ENCODE measurements at regions not wholly inside any gene's neighbourhood (a gene's known extent, or its start where the extent isn't known, plus 50 kb on each side); places are given as distances from the start of the nearest gene placed in this dataset.

DNA sequence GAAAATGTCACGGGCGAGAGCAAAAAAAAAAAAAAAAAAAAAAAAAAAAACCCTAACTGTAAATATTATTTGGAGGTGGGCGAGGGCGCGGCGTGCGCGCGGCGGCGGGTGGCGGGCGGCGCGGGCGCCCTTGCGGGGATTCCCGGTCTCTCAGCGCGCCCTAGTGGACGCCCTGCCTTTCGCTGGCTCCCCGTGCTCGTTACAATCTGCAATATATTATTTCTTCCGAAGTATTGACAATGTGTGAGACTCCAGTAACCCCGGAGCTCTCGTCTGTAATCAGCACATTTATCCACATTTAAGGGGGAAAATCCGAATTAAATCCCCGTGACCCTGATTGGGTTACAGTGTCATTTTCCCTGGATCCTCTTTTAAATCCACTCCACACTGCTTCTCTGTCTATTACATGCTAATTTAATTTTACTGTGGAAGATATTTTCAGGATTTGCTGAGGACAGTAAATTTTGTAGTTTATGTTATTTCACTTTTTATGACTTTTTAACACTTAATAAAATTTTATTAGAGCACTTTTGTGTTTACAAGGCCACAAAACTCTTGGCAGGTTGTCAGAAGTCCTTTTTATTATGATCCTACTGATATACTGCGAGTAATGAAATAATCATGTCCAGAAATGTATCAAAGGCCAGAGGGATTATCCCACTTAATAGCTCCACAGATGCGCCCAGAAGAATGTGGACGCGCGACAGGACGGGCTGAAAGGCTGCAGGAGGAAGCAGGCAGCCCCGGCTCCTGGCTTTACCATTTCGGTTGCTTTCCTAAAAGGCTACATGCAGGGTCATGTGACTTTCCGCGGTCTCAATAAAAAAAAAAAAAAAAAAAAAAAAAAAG is 369.1 kb downstream of the MTX2 start (continued):
- TF ChIP-seq, protein P1, sequence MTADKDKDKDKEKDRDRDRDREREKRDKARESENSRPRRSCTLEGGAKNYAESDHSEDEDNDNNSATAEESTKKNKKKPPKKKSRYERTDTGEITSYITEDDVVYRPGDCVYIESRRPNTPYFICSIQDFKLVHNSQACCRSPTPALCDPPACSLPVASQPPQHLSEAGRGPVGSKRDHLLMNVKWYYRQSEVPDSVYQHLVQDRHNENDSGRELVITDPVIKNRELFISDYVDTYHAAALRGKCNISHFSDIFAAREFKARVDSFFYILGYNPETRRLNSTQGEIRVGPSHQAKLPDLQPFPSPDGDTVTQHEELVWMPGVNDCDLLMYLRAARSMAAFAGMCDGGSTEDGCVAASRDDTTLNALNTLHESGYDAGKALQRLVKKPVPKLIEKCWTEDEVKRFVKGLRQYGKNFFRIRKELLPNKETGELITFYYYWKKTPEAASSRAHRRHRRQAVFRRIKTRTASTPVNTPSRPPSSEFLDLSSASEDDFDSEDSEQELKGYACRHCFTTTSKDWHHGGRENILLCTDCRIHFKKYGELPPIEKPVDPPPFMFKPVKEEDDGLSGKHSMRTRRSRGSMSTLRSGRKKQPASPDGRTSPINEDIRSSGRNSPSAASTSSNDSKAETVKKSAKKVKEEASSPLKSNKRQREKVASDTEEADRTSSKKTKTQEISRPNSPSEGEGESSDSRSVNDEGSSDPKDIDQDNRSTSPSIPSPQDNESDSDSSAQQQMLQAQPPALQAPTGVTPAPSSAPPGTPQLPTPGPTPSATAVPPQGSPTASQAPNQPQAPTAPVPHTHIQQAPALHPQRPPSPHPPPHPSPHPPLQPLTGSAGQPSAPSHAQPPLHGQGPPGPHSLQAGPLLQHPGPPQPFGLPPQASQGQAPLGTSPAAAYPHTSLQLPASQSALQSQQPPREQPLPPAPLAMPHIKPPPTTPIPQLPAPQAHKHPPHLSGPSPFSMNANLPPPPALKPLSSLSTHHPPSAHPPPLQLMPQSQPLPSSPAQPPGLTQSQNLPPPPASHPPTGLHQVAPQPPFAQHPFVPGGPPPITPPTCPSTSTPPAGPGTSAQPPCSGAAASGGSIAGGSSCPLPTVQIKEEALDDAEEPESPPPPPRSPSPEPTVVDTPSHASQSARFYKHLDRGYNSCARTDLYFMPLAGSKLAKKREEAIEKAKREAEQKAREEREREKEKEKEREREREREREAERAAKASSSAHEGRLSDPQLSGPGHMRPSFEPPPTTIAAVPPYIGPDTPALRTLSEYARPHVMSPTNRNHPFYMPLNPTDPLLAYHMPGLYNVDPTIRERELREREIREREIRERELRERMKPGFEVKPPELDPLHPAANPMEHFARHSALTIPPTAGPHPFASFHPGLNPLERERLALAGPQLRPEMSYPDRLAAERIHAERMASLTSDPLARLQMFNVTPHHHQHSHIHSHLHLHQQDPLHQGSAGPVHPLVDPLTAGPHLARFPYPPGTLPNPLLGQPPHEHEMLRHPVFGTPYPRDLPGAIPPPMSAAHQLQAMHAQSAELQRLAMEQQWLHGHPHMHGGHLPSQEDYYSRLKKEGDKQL (CRISPR knock-in tag; IDR thresholded peaks at IDR 0.05; ENCODE audit: low read depth), result no peak
- TF ChIP-seq GATA4 (IDR thresholded peaks at IDR 0.05; ENCODE audit: borderline replicate concordance, low read depth), result no peak
- no peak for TF ChIP-seq ZBTB42 (CRISPR knock-in tag; IDR thresholded peaks at IDR 0.05)
- TF ChIP-seq IRF2 (CRISPR knock-in tag; IDR thresholded peaks at IDR 0.05), result no peak
- no peak for TF ChIP-seq ZNF615 (CRISPR knock-in tag; IDR thresholded peaks at IDR 0.05; ENCODE audit: borderline replicate concordance)
- TF ChIP-seq, protein P2, sequence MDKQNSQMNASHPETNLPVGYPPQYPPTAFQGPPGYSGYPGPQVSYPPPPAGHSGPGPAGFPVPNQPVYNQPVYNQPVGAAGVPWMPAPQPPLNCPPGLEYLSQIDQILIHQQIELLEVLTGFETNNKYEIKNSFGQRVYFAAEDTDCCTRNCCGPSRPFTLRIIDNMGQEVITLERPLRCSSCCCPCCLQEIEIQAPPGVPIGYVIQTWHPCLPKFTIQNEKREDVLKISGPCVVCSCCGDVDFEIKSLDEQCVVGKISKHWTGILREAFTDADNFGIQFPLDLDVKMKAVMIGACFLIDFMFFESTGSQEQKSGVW (CRISPR knock-in tag; IDR thresholded peaks at IDR 0.05; ENCODE audit: borderline replicate concordance), result no peak
- TF ChIP-seq SP140L (CRISPR knock-in tag; IDR thresholded peaks at IDR 0.05; ENCODE audit: borderline replicate concordance), result no peak
- TF ChIP-seq STAG1 (CRISPR knock-in tag; IDR thresholded peaks at IDR 0.05), result peak; percentile 87
- TF ChIP-seq, protein P3, sequence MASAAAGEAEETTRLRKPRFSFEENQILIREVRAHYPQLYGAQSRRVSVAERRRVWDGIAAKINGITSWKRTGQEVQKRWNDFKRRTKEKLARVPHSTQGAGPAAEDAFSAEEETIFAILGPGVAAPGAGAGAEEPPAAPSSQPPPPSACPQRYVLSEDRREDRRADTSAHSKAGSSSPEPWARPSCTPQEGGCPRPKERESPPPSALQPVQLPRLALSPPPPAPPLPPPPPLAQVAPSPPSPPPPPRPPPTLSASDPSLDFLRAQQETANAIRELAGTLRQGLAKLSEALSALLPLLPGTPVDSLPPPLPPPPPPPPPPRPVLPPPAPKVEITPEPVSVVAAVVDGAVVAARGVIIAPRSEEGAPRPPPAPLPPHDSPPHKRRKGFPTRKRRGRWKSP (CRISPR knock-in tag; IDR thresholded peaks at IDR 0.05), result no peak
- TF ChIP-seq XRCC5 (optimal IDR thresholded peaks at IDR 0.05; ENCODE audit: low read length), result peak; percentile 53
- TF ChIP-seq, protein P4, sequence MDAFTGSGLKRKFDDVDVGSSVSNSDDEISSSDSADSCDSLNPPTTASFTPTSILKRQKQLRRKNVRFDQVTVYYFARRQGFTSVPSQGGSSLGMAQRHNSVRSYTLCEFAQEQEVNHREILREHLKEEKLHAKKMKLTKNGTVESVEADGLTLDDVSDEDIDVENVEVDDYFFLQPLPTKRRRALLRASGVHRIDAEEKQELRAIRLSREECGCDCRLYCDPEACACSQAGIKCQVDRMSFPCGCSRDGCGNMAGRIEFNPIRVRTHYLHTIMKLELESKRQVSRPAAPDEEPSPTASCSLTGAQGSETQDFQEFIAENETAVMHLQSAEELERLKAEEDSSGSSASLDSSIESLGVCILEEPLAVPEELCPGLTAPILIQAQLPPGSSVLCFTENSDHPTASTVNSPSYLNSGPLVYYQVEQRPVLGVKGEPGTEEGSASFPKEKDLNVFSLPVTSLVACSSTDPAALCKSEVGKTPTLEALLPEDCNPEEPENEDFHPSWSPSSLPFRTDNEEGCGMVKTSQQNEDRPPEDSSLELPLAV (CRISPR knock-in tag; conservative IDR thresholded peaks at IDR 0.05; ENCODE audit: low read depth), result no peak
- TF ChIP-seq HMG20A (CRISPR knock-in tag; IDR thresholded peaks at IDR 0.05; ENCODE audit: borderline replicate concordance), result no peak
- TF ChIP-seq ADNP (CRISPR knock-in tag; IDR thresholded peaks at IDR 0.05), result no peak
- no peak for TF ChIP-seq TARDBP (CRISPR knock-in tag; IDR thresholded peaks at IDR 0.05)
- TF ChIP-seq ZNF180 (CRISPR knock-in tag; IDR thresholded peaks at IDR 0.05; ENCODE audit: borderline replicate concordance, low read depth), result no peak
- TF ChIP-seq GTF3A (CRISPR knock-in tag; conservative IDR thresholded peaks at IDR 0.05), result no peak
- no peak for TF ChIP-seq YEATS4 (CRISPR knock-in tag; IDR thresholded peaks at IDR 0.05; ENCODE audit: borderline replicate concordance)
- no peak for TF ChIP-seq ZNF510 (CRISPR knock-in tag; IDR thresholded peaks at IDR 0.05; ENCODE audit: low read depth)
- no peak for TF ChIP-seq SNAI1 (CRISPR knock-in tag; IDR thresholded peaks at IDR 0.05; ENCODE audit: borderline replicate concordance)
- TF ChIP-seq FOXJ3 (CRISPR knock-in tag; IDR thresholded peaks at IDR 0.05; ENCODE audit: borderline replicate concordance), result no peak
- TF ChIP-seq ATF7 (IDR thresholded peaks at IDR 0.05), result no peak
- no peak for TF ChIP-seq ATF7 (CRISPR knock-in tag; IDR thresholded peaks at IDR 0.05)

Data from HepG2 (cell line).